SK-N-SH (cell line): ENCODE measurements at regions not wholly inside any gene's neighbourhood (a gene's known extent, or its start where the extent isn't known, plus 50 kb on each side); places are given as distances from the start of the nearest gene placed in this dataset.

ENCODE experiments used
- CTCF ChIA-PET: fragments of 300-600, 350-600 bp; formaldehyde crosslinking; extraction: SDS; loops from one replicate; lab custom pipeline; 2021; lab: Yijun Ruan, JAX
- POLR2A ChIA-PET: fragments of 350-600 bp; sonication (Branson Sonifier 250); formaldehyde crosslinking; extraction: SDS; loops from one replicate; lab custom pipeline; 2020; ENCODE audit warnings: antibody characterized with exemption, inconsistent platforms; lab: Yijun Ruan, JAX
- DNase-seq: peaks from one replicate; pipeline ENCODE4 v3.0.0; 2012
- H2AFZ ChIP-seq: fragments of 200-600 bp; sonication (generic); 2 replicates; pipeline ENCODE4 v1.8.1; 2016; ENCODE audit warnings: antibody characterized with exemption, mild to moderate bottlenecking, low read depth
- H3F3A ChIP-seq: fragments of 200-600 bp; sonication (generic); replicated peaks from 2 replicates; pipeline ENCODE3; 2016; ENCODE audit warnings: antibody characterized with exemption, mild to moderate bottlenecking; ENCODE audit not compliant: insufficient read depth
- H3K27ac ChIP-seq, 2 experiments: fragments of 200-500 bp in 1 of 2; fragments of 200-600 bp in 1 of 2; sonication (Bioruptor generic) in 1 of 2; sonication (generic), shearing (Covaris generic) in 1 of 2; 2 replicates each; pipeline versions ENCODE4 v1.5.1 to v1.6.1; 2014 to 2016; ENCODE audit warnings: low read depth in 2 of 2, inconsistent platforms in 1 of 2, low read length in 1 of 2, mild to moderate bottlenecking in 1 of 2, mixed read lengths in 1 of 2
- H3K27me3 ChIP-seq: fragments of 200-600 bp; sonication (generic), shearing (Covaris generic); 2 replicates; pipeline ENCODE4 v1.6.1; 2016; ENCODE audit warnings: mixed run types; ENCODE audit not compliant: insufficient read depth
- H3K36me3 ChIP-seq, 2 experiments: fragments of 200-500 bp in 1 of 2; fragments of 200-600 bp in 1 of 2; sonication (Bioruptor generic) in 1 of 2; sonication (generic) in 1 of 2; replicated peaks in 1 of 2; 2 replicates each; pipeline versions ENCODE3 to v1.5.1; 2014 to 2016; ENCODE audit warnings: low read length in 1 of 2, mild to moderate bottlenecking in 1 of 2; ENCODE audit not compliant: insufficient read depth in 2 of 2, control insufficient read depth in 1 of 2
- H3K4me1 ChIP-seq, 2 experiments: fragments of 200-500 bp in 1 of 2; fragments of 200-600 bp in 1 of 2; sonication (Bioruptor generic) in 1 of 2; sonication (generic), shearing (Covaris generic) in 1 of 2; 2 replicates each; pipeline versions ENCODE4 v1.5.1 to v1.6.1; 2014 to 2016; ENCODE audit warnings: low read depth in 1 of 2, low read length in 1 of 2, mixed run types in 1 of 2; ENCODE audit not compliant: insufficient read depth in 2 of 2, control insufficient read depth in 1 of 2
- H3K4me2 ChIP-seq: fragments of 200-600 bp; sonication (generic), shearing (Covaris generic); 2 replicates; pipeline ENCODE4 v1.6.1; 2017; ENCODE audit warnings: mixed run types
- H3K4me3 ChIP-seq, 2 experiments: fragments of 200-500 bp in 1 of 2; fragments of 200-600 bp in 1 of 2; sonication (Bioruptor generic) in 1 of 2; sonication (generic), shearing (Covaris generic) in 1 of 2; 2 replicates each; pipeline versions ENCODE4 v1.5.1 to v1.8.1; 2014 to 2016; ENCODE audit warnings: low read depth in 2 of 2, inconsistent platforms in 1 of 2, low read length in 1 of 2, mild to moderate bottlenecking in 1 of 2, mixed read lengths in 1 of 2, moderate library complexity in 1 of 2
- H3K79me2 ChIP-seq: fragments of 200-600 bp; sonication (generic); 2 replicates; pipeline ENCODE4 v1.8.1; 2017; ENCODE audit warnings: mild to moderate bottlenecking; ENCODE audit not compliant: insufficient read depth
- H3K9ac ChIP-seq: fragments of 200-600 bp; sonication (generic); 2 replicates; pipeline ENCODE4 v1.6.1; 2017; ENCODE audit warnings: mixed run types
- H3K9me2 ChIP-seq: fragments of 200-600 bp; sonication (generic); 2 replicates; pipeline ENCODE4 v1.6.1; 2017; ENCODE audit warnings: mixed run types
- H3K9me3 ChIP-seq: fragments of 200-600 bp; sonication (generic); 2 replicates; pipeline ENCODE4 v1.6.1; 2017; ENCODE audit warnings: mixed run types, mild to moderate bottlenecking, moderate library complexity
- H4K20me1 ChIP-seq: fragments of 200-600 bp; sonication (generic); 2 replicates; pipeline ENCODE4 v1.6.1; 2017; ENCODE audit warnings: mild to moderate bottlenecking, mixed run types; ENCODE audit not compliant: insufficient read depth
- CHD2 ChIP-seq: fragments of 150-350 bp; IDR thresholded peaks from 2 replicates; pipeline ENCODE4 v1.6.1; 2018; ENCODE audit warnings: low read length; ENCODE audit not compliant: partially characterized antibody
- EP300 ChIP-seq, 2 experiments: IDR thresholded peaks; 2 replicates each; pipeline versions ENCODE4 v1.4.0 to v1.6.1; 2012; ENCODE audit warnings: borderline replicate concordance in 1 of 2, low read depth in 1 of 2, low read length in 1 of 2
- FOSL2 ChIP-seq: IDR thresholded peaks from 2 replicates; pipeline ENCODE4 v1.4.0; 2012; ENCODE audit warnings: low read depth, mild to moderate bottlenecking, moderate library complexity, borderline replicate concordance
- FOXJ3 ChIP-seq: sonication (generic); formaldehyde crosslinking; IDR thresholded peaks from 2 replicates; pipeline ENCODE4 v1.5.1; 2020; ENCODE audit warnings: mild to moderate bottlenecking, missing genetic modification reagents
- FOXM1 ChIP-seq: IDR thresholded peaks from 2 replicates; pipeline ENCODE4 v1.4.0; 2012; ENCODE audit warnings: low read depth, mild to moderate bottlenecking
- GATA2 ChIP-seq: sonication (generic); formaldehyde crosslinking; IDR thresholded peaks from 2 replicates; pipeline ENCODE4 v1.5.0; 2020; ENCODE audit warnings: mild to moderate bottlenecking, missing genetic modification reagents
- IRF3 ChIP-seq: fragments of 150-350 bp; IDR thresholded peaks from 2 replicates; pipeline ENCODE4 v1.6.1; 2016; ENCODE audit warnings: mild to moderate bottlenecking, low read depth, low read length
- JUND ChIP-seq: IDR thresholded peaks from 2 replicates; pipeline ENCODE4 v1.4.0; 2012
- MAX ChIP-seq: IDR thresholded peaks from 2 replicates; pipeline ENCODE4 v1.4.0; 2012; ENCODE audit warnings: low read depth
- MEF2A ChIP-seq: IDR thresholded peaks from 2 replicates; pipeline ENCODE4 v1.4.0; 2012; ENCODE audit warnings: low read depth, borderline replicate concordance
- NFIC ChIP-seq: IDR thresholded peaks from 2 replicates; pipeline ENCODE4 v1.4.0; 2012; ENCODE audit warnings: borderline replicate concordance
- PBX3 ChIP-seq: IDR thresholded peaks from 2 replicates; pipeline ENCODE4; 2012
- POLR2AphosphoS5 ChIP-seq: IDR thresholded peaks from 2 replicates; pipeline ENCODE4 v1.6.1; 2012; ENCODE audit warnings: low read depth, low read length
- RCOR1 ChIP-seq: fragments of 150-350 bp; IDR thresholded peaks from 2 replicates; pipeline ENCODE4 v1.6.1; 2017; ENCODE audit warnings: antibody characterized with exemption, low read length
- REST ChIP-seq: IDR thresholded peaks from 2 replicates; pipeline ENCODE4 v1.6.1; 2012; ENCODE audit warnings: mild to moderate bottlenecking, low read depth, low read length, moderate library complexity
- RFX5 ChIP-seq: IDR thresholded peaks from 2 replicates; pipeline ENCODE4 v1.6.1; 2012; ENCODE audit warnings: mild to moderate bottlenecking, improper control_type of control experiment, low read length
- TAF1 ChIP-seq: IDR thresholded peaks from 2 replicates; pipeline ENCODE4 v1.6.1; 2012; ENCODE audit warnings: low read depth, mild to moderate bottlenecking, low read length, moderate library complexity, borderline replicate concordance
- TCF12 ChIP-seq: IDR thresholded peaks from 2 replicates; pipeline ENCODE4 v1.4.0; 2012
- TEAD4 ChIP-seq: IDR thresholded peaks from 2 replicates; pipeline ENCODE4 v1.4.0; 2012; ENCODE audit warnings: mild to moderate bottlenecking, borderline replicate concordance; ENCODE audit not compliant: insufficient read depth
- WGBS: methylation state at CpG from one replicate; pipeline ENCODE4 v1.1.6; 2017; ENCODE audit warnings: low lambda C conversion rate; 5-methylcytosine and 5-hydroxymethylcytosine counted together

GRCh38 chr4:129232589-129233337 is 136.8 kb downstream of the C4orf33 start:
- Histone ChIP-seq H3F3A (peaks cover 8% of the 10 kb centered on the region), H3K9me3 (no peaks in the 10 kb centered on the region), H4K20me1 (no peaks in the 10 kb centered on the region), H3K9ac (no peak overlapping the region), H3K27me3 (no peaks in the 10 kb centered on the region), H2AFZ (peak overlapping the region; percentile 12; the same call in 1 of the 2 replicates), H3K79me2 (no peaks in the 10 kb centered on the region), H3K4me2 (peak overlapping the region; percentile 60; the same call in 1 of the 2 replicates), H3K9me2 (no peaks in the 10 kb centered on the region), H3K4me1 (peaks cover 4 to 13% of the 10 kb centered on the region in 2 experiments; a peak in 3 of 4 replicates), H3K36me3 (no peaks in the 10 kb centered on the region), H3K4me3 (no peak overlapping the region), H3K27ac (peak overlapping the region; percentile 65 to 87)
- POLR2A ChIA-PET: no interaction called here
- WGBS: 30% methylated on average over 3 of the region's 3 CpGs
- CTCF ChIA-PET: interaction anchor here (0.6 to 1.6 kb wide), 2 partner anchors 188 to 370 kb away, joined by 4 read pairs; no protein-coding TSS in a partner anchor
- DNase-seq: peak; percentile 14
- TF ChIP-seq GATA2 (CRISPR knock-in tag) (peak; percentile 29; the same call in 1 of the 2 replicates), RFX5 (no peak), EP300 (IDR thresholded peaks at IDR 0.05; ENCODE audit: borderline replicate concordance in 1 of 2, low read depth in 1 of 2, low read length in 1 of 2) (0 out of 4 replicates have a peak, but pooled peaks of 1 of the 2 experiments have one; percentile 24)

- Histone ChIP-seq H3K27me3 (no peaks in the 10 kb centered on the region), H3K4me3 (no peak overlapping the region), H3K4me1 (peaks cover 4 to 13% of the 10 kb centered on the region in 2 experiments; a peak in 3 of 4 replicates), H4K20me1 (no peaks in the 10 kb centered on the region), H3K9me3 (no peaks in the 10 kb centered on the region), H3F3A (peaks cover 8% of the 10 kb centered on the region), H3K27ac (peak overlapping the region in 1 of 2 experiments; percentile 87; a peak in 1 of 4 replicates), H2AFZ (no peak overlapping the region), H3K9me2 (no peaks in the 10 kb centered on the region), H3K36me3 (no peaks in the 10 kb centered on the region), H3K79me2 (no peaks in the 10 kb centered on the region), H3K9ac (no peak overlapping the region), H3K4me2 (no peak overlapping the region)
- DNase-seq: no peak
- CTCF ChIA-PET: interaction anchor here (0.6 kb wide), 1 partner anchor 189 kb away, joined by 4 read pairs; no protein-coding TSS in a partner anchor
- 67% methylated on average over 1 of the region's 1 CpG for WGBS
- POLR2A ChIA-PET: no interaction called here
- TF ChIP-seq POLR2AphosphoS5 (no peak), CHD2 (no peak), TCF12 (peak; percentile 52; the same call in 1 of the 2 replicates), IRF3 (no peak), FOXM1 (no peak), RCOR1 (no peak), TAF1 (no peak), RFX5 (no peak), FOXJ3 (CRISPR knock-in tag) (no peak), TEAD4 (no peak), REST (no peak), NFIC (no peak), PBX3 (peak; percentile 46), JUND (no peak), MAX (no peak), FOSL2 (no peak), MEF2A (no peak)
These were observed 137.7 kb downstream of the C4orf33 start for GRCh38 chr4:129233691-129234090.
